H9 (cell line): ENCODE measurements at regions not wholly inside any gene's neighbourhood (a gene's known extent, or its start where the extent isn't known, plus 50 kb on each side); places are given as distances from the start of the nearest gene placed in this dataset.

Experiments
- DNase-seq: peaks from one replicate; pipeline ENCODE4 v3.0.0-alpha.2; 2017
- H2AFZ ChIP-seq: one replicate; pipeline ENCODE4 v1.6.1; 2013; ENCODE audit warnings: mild to moderate bottlenecking, low read length, control low read depth, moderate library complexity
- H2AK5ac ChIP-seq: 2 replicates; pipeline ENCODE4 v1.6.1; 2013; ENCODE audit warnings: low read length, control low read depth, mixed read lengths; ENCODE audit not compliant: insufficient read length
- H2BK120ac ChIP-seq: one replicate; pipeline ENCODE4 v1.6.1; 2013; ENCODE audit warnings: low read depth, mild to moderate bottlenecking, low read length, control low read depth, inconsistent platforms; ENCODE audit not compliant: poor library complexity, severe bottlenecking
- H2BK12ac ChIP-seq: 2 replicates; pipeline ENCODE4 v1.6.1; 2013; ENCODE audit warnings: low read length, control low read depth, mixed read lengths, low read depth; ENCODE audit not compliant: insufficient read length
- H2BK15ac ChIP-seq: 2 replicates; pipeline ENCODE4 v1.6.1; 2013; ENCODE audit warnings: low read depth, low read length, control low read depth
- H2BK20ac ChIP-seq: one replicate; pipeline ENCODE4 v1.6.1; 2013; ENCODE audit warnings: low read depth, mild to moderate bottlenecking, low read length, control low read depth, inconsistent platforms; ENCODE audit not compliant: poor library complexity, severe bottlenecking
- H2BK5ac ChIP-seq: 2 replicates; pipeline ENCODE4 v1.6.1; 2013; ENCODE audit warnings: low read length, control low read depth, mixed read lengths; ENCODE audit not compliant: insufficient read length
- H3K14ac ChIP-seq: 2 replicates; pipeline ENCODE4 v1.6.1; 2013; ENCODE audit warnings: low read length, control low read depth; ENCODE audit not compliant: insufficient read depth
- H3K18ac ChIP-seq: 2 replicates; pipeline ENCODE4 v1.6.1; 2013; ENCODE audit warnings: low read depth, mild to moderate bottlenecking, mixed read lengths, low read length, control low read depth; ENCODE audit not compliant: insufficient read length
- H3K23ac ChIP-seq: 2 replicates; pipeline ENCODE4 v1.6.1; 2013; ENCODE audit warnings: low read length, control low read depth, mixed read lengths, low read depth; ENCODE audit not compliant: insufficient read length
- H3K23me2 ChIP-seq: 2 replicates; pipeline ENCODE4 v1.6.1; 2013; ENCODE audit warnings: low read depth, mild to moderate bottlenecking, mixed read lengths, low read length, control low read depth; ENCODE audit not compliant: insufficient read length, poor library complexity, severe bottlenecking
- H3K27ac ChIP-seq: 2 replicates; pipeline ENCODE4 v1.5.1; 2013; ENCODE audit warnings: low read length, control low read depth, mixed read lengths, low read depth; ENCODE audit not compliant: insufficient read length
- H3K27me3 ChIP-seq: 2 replicates; pipeline ENCODE4 v1.6.1; 2013; ENCODE audit warnings: low read length, control low read depth, inconsistent platforms; ENCODE audit not compliant: insufficient read depth
- H3K4ac ChIP-seq: 2 replicates; pipeline ENCODE4 v1.6.1; 2013; ENCODE audit warnings: low read depth, mild to moderate bottlenecking, control low read depth, inconsistent platforms, low read length, moderate library complexity
- H3K4me1 ChIP-seq: 2 replicates; pipeline ENCODE4 v1.6.1; 2013; ENCODE audit warnings: low read length, control low read depth, inconsistent platforms; ENCODE audit not compliant: insufficient read depth
- H3K4me2 ChIP-seq: 2 replicates; pipeline ENCODE4 v1.6.1; 2013; ENCODE audit warnings: low read length, control low read depth, mixed read lengths; ENCODE audit not compliant: insufficient read length, insufficient read depth
- H3K56ac ChIP-seq: 2 replicates; pipeline ENCODE4 v1.6.1; 2013; ENCODE audit warnings: low read depth, mild to moderate bottlenecking, mixed read lengths, low read length, control low read depth; ENCODE audit not compliant: insufficient read length
- H3K79me1 ChIP-seq: 2 replicates; pipeline ENCODE4 v1.6.1; 2013; ENCODE audit warnings: low read depth, mild to moderate bottlenecking, moderate library complexity, low read length, control low read depth, inconsistent platforms; ENCODE audit not compliant: insufficient read depth, poor library complexity, severe bottlenecking
- H3K79me2 ChIP-seq: 2 replicates; pipeline ENCODE4 v1.6.1; 2013; ENCODE audit warnings: low read length, control low read depth, inconsistent platforms; ENCODE audit not compliant: insufficient read depth
- H3K9ac ChIP-seq: 2 replicates; pipeline ENCODE4 v1.6.1; 2013; ENCODE audit warnings: low read length, control low read depth, mixed read lengths; ENCODE audit not compliant: insufficient read length; ENCODE audit errors: extremely low read depth
- H3K9me3 ChIP-seq: one replicate; pipeline ENCODE4 v1.6.1; 2013; ENCODE audit warnings: low read depth, low read length, inconsistent platforms; ENCODE audit not compliant: control insufficient read depth
- H3T11ph ChIP-seq: one replicate; pipeline ENCODE4 v1.6.1; 2013; ENCODE audit warnings: mild to moderate bottlenecking, low read length, control low read depth, inconsistent platforms
- H4K20me1 ChIP-seq: one replicate; pipeline ENCODE4 v1.6.1; 2013; ENCODE audit not compliant: control insufficient read depth, insufficient read length, insufficient read depth
- H4K5ac ChIP-seq: 2 replicates; pipeline ENCODE4 v1.6.1; 2013; ENCODE audit warnings: low read depth, mild to moderate bottlenecking, mixed read lengths, low read length, control low read depth; ENCODE audit not compliant: insufficient read length
- H4K8ac ChIP-seq: replicated peaks from 2 replicates; pipeline ENCODE4 v1.6.1; 2013; ENCODE audit warnings: low read length, control low read depth, mixed read lengths, low read depth; ENCODE audit not compliant: insufficient read length
- H4K91ac ChIP-seq: 2 replicates; pipeline ENCODE4 v1.6.1; 2013; ENCODE audit warnings: low read depth, mild to moderate bottlenecking, moderate library complexity, mixed read lengths, low read length, control low read depth; ENCODE audit not compliant: insufficient read length
- H3K27ac Mint-ChIP-seq, 3 experiments: 2 replicates in 2 of 3; 3 replicates in 1 of 3; pipeline ENCODE4 v1.8.0; 2020 to 2021; ENCODE audit warnings: mixed read lengths in 3 of 3, mild to moderate bottlenecking in 1 of 3, moderate library complexity in 1 of 3
- H3K27me3 Mint-ChIP-seq: 2 replicates; pipeline ENCODE4 v1.8.0; 2021; ENCODE audit warnings: low read depth, mild to moderate bottlenecking, moderate library complexity, mixed read lengths
- H3K36me3 Mint-ChIP-seq, 3 experiments: 2 replicates in 2 of 3; 3 replicates in 1 of 3; pipeline ENCODE4 v1.8.0; 2020 to 2021; ENCODE audit warnings: low read depth in 3 of 3, mixed read lengths in 3 of 3; ENCODE audit not compliant: insufficient read depth in 1 of 3
- H3K4me1 Mint-ChIP-seq, 2 experiments: 2 replicates each; pipeline ENCODE4 v1.8.0; 2020; ENCODE audit warnings: mixed read lengths in 2 of 2
- H3K4me3 Mint-ChIP-seq, 2 experiments: 2 replicates in 1 of 2; 3 replicates in 1 of 2; pipeline ENCODE4 v1.8.0; 2020 to 2021; ENCODE audit warnings: mild to moderate bottlenecking in 2 of 2, mixed read lengths in 2 of 2, moderate library complexity in 1 of 2
- H3K9me3 Mint-ChIP-seq, 2 experiments: 2 replicates in 1 of 2; 3 replicates in 1 of 2; pipeline ENCODE4 v1.8.0; 2020; ENCODE audit warnings: mild to moderate bottlenecking in 2 of 2, mixed read lengths in 2 of 2, moderate library complexity in 1 of 2
- WGBS: extraction: QIAGEN DNeasy Blood & Tissue Kit; methylation state at CpG from one replicate; pipeline ENCODE4 v1.1.7; 2013; ENCODE audit warnings: missing lambda C conversion rate, low lambda C conversion rate, mixed read lengths; ENCODE audit not compliant: insufficient read length; ENCODE audit errors: extremely low coverage; 5-methylcytosine and 5-hydroxymethylcytosine counted together
- TF ChIP-seq, protein P1 (sequence below): fragments of 200-600 bp; sonication (generic); conservative IDR thresholded peaks from 3 replicates; pipeline ENCODE4 v1.8.0; 2021; ENCODE audit warnings: antibody characterized with exemption, mild to moderate bottlenecking

GRCh38 chr7:138369797-138370196 is 90.3 kb upstream of the TRIM24 start:
- Histone ChIP-seq H3K79me2 (no peaks in the 10 kb centered on the region), H4K5ac (no peak overlapping the region), H2AFZ (no peak overlapping the region), H3K14ac (no peak overlapping the region), H3K4me2 (no peak overlapping the region), H3K18ac (no peak overlapping the region), H4K8ac (no peak overlapping the region), H2BK15ac (no peak overlapping the region), H3K9me3 (peaks cover 9% of the 10 kb centered on the region), H3K27me3 (no peaks in the 10 kb centered on the region), H3K9ac (no peak overlapping the region), H4K91ac (no peak overlapping the region), H3K4ac (no peak overlapping the region), H4K20me1 (no peaks in the 10 kb centered on the region), H3K79me1 (no peaks in the 10 kb centered on the region), H2BK12ac (no peak overlapping the region), H3T11ph (no peak overlapping the region), H3K23me2 (no peaks in the 10 kb centered on the region), H3K56ac (no peak overlapping the region), H3K4me1 (no peaks in the 10 kb centered on the region), H2BK5ac (no peak overlapping the region), H3K27ac (no peak overlapping the region), H2BK120ac (no peak overlapping the region), H2AK5ac (no peak overlapping the region), H3K23ac (no peak overlapping the region), H2BK20ac (no peak overlapping the region)
- Mint-ChIP-seq H3K9me3 (peaks cover 27 to 30% of the 10 kb centered on the region in 2 experiments), H3K4me3 (no peak overlapping the region), H3K4me1 (no peaks in the 10 kb centered on the region; a peak in 1 of 4 replicates), H3K27me3 (no peaks in the 10 kb centered on the region), H3K36me3 (peaks cover 22 to 28% (median 26%) of the 10 kb centered on the region in 3 experiments), H3K27ac (no peak overlapping the region)
- TF ChIP-seq, protein P1, sequence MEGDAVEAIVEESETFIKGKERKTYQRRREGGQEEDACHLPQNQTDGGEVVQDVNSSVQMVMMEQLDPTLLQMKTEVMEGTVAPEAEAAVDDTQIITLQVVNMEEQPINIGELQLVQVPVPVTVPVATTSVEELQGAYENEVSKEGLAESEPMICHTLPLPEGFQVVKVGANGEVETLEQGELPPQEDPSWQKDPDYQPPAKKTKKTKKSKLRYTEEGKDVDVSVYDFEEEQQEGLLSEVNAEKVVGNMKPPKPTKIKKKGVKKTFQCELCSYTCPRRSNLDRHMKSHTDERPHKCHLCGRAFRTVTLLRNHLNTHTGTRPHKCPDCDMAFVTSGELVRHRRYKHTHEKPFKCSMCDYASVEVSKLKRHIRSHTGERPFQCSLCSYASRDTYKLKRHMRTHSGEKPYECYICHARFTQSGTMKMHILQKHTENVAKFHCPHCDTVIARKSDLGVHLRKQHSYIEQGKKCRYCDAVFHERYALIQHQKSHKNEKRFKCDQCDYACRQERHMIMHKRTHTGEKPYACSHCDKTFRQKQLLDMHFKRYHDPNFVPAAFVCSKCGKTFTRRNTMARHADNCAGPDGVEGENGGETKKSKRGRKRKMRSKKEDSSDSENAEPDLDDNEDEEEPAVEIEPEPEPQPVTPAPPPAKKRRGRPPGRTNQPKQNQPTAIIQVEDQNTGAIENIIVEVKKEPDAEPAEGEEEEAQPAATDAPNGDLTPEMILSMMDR, result no peak
- no peak for DNase-seq
- WGBS, result no CpG with 5 or more reads among the region's 1 CpG
